Activated CD8-positive, alpha-beta T cell treated with anti-CD3 and anti-CD28 coated beads for 36 hours (primary cell): ENCODE measurements at regions not wholly inside any gene's neighbourhood (a gene's known extent, or its start where the extent isn't known, plus 50 kb on each side); places are given as distances from the start of the nearest gene placed in this dataset.

Experiments used
- ATAC-seq: fragments of 200-7000 bp; cut with Tn5 transposase; one replicate; pipeline ENCODE4 v1.10.0; 2021; ENCODE audit warnings: mild to moderate bottlenecking, moderate library complexity
- CTCF ChIA-PET: fragments of 350-600 bp; sonication (Branson Sonifier 250); formaldehyde crosslinking; loops from one replicate; lab custom pipeline; 2021; ENCODE audit warnings: antibody characterized with exemption; lab: Charles Lee
- POLR2A ChIA-PET: fragments of 350-600 bp; sonication (Branson Sonifier 250); formaldehyde crosslinking; loops from one replicate; lab custom pipeline; 2021; ENCODE audit warnings: antibody characterized with exemption; lab: Charles Lee
- DNase-seq: peaks from one replicate; pipeline ENCODE4 v3.0.0-alpha.2; 2020
- H3K27ac Mint-ChIP-seq: one replicate; pipeline ENCODE4 v1.8.0; 2021; ENCODE audit warnings: mild to moderate bottlenecking, mixed read lengths
- H3K27me3 Mint-ChIP-seq: one replicate; pipeline ENCODE4 v1.8.0; 2021; ENCODE audit warnings: mixed read lengths
- H3K36me3 Mint-ChIP-seq: one replicate; pipeline ENCODE4 v1.8.0; 2021; ENCODE audit warnings: low read depth, mixed read lengths
- H3K4me1 Mint-ChIP-seq: one replicate; pipeline ENCODE4 v1.8.0; 2021; ENCODE audit warnings: low read depth, mixed read lengths
- H3K4me3 Mint-ChIP-seq: one replicate; pipeline ENCODE4 v1.8.0; 2021; ENCODE audit warnings: mild to moderate bottlenecking, moderate library complexity, mixed read lengths
- H3K9me3 Mint-ChIP-seq: one replicate; pipeline ENCODE4 v1.8.0; 2021; ENCODE audit warnings: mixed read lengths
- intact Hi-C: fragments of 100-400 bp; cut with micrococcal nuclease; formaldehyde crosslinking; loops from one replicate; pipeline ENCODE4 v1.10.0; 2022
- TF ChIP-seq, protein P1 (sequence below): fragments of 200-600 bp; IDR thresholded peaks from one replicate; pipeline ENCODE4 v1.8.0; 2022; ENCODE audit warnings: antibody characterized with exemption, mild to moderate bottlenecking

DNA sequence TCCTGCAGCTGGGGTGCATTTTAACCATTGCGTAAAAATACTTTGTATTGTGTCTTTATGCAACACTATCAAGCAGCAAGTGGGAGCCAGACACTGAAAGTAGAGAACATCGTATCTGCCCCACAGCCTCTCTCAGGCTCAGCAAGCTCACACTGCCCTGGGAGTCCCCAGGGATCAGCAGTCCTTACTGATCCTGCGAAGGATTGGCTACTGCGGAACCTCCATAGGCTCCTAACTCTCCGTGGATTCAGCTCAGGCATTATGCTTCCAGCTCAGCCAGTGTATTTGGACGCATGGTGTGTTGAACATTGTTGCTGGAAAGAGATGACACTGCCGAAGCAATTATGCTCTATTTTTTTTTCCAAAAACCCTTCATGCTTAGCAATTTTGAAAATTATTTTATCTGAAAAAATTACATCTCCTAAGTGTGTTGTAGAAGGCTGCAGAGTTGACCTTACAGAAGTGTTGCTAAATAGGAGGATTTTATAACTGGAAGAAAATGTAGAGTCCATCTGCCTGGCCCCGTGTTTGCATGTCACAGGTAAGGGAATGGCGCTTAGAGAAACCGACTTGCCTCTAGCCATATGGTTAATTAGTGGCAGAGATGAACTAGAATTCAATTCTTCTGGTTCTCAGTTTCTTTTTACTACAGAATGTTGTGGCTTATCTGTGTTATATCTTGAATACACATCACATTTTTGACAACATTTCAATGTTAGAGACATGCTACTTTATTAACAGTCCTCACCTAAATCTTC lies 276.4 kb upstream of the COBL start:
- H3K4me3 Mint-ChIP-seq = no peak overlapping the region
- no peaks in the 10 kb centered on the region for H3K27me3 Mint-ChIP-seq
- POLR2A ChIA-PET = no interaction called here
- H3K9me3 Mint-ChIP-seq = peaks cover 5% of the 10 kb centered on the region
- intact Hi-C loops = no loop called here
- ATAC-seq (no peak), DNase-seq (no peak)
- TF ChIP-seq, protein P1, sequence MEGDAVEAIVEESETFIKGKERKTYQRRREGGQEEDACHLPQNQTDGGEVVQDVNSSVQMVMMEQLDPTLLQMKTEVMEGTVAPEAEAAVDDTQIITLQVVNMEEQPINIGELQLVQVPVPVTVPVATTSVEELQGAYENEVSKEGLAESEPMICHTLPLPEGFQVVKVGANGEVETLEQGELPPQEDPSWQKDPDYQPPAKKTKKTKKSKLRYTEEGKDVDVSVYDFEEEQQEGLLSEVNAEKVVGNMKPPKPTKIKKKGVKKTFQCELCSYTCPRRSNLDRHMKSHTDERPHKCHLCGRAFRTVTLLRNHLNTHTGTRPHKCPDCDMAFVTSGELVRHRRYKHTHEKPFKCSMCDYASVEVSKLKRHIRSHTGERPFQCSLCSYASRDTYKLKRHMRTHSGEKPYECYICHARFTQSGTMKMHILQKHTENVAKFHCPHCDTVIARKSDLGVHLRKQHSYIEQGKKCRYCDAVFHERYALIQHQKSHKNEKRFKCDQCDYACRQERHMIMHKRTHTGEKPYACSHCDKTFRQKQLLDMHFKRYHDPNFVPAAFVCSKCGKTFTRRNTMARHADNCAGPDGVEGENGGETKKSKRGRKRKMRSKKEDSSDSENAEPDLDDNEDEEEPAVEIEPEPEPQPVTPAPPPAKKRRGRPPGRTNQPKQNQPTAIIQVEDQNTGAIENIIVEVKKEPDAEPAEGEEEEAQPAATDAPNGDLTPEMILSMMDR = no peak
- H3K27ac Mint-ChIP-seq = no peak overlapping the region
- CTCF ChIA-PET = no interaction called here
- no peaks in the 10 kb centered on the region for H3K4me1 Mint-ChIP-seq
- no peaks in the 10 kb centered on the region for H3K36me3 Mint-ChIP-seq

- Mint-ChIP-seq H3K27me3 (no peaks in the 10 kb centered on the region), H3K4me1 (no peaks in the 10 kb centered on the region), H3K4me3 (no peak overlapping the region), H3K27ac (no peak overlapping the region), H3K36me3 (no peaks in the 10 kb centered on the region), H3K9me3 (no peaks in the 10 kb centered on the region)
- ChIA-PET POLR2A (no interaction called here), CTCF (no interaction called here)
- intact Hi-C loops = no loop called here
- no peak for DNase-seq
- ATAC-seq = no peak
- TF ChIP-seq, protein P1 = no peak
Measured at GRCh38 chr7:51591223-51591622, 274.6 kb upstream of the COBL start.

DNA sequence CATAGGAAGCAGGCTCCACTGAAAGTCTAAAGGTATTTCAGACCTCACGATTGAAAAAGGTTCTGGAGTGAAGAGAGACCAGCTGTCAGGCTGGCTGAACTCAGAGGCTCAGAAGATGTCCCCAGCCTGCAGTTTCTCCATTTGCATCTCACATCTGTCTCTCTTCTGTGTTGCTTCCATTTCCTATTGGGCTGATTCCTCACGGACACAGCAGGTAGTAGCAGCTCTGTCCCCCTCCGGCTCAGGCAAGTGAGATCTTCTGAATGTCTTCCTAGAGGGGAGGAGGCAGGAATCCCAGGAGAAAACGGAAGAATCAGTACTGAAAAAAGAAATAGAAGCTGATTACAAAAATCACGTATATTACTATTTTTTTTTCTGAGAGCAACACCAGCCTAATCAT lies 274.1 kb upstream of the COBL start:
- no peaks in the 10 kb centered on the region for H3K9me3 Mint-ChIP-seq
- H3K4me1 Mint-ChIP-seq = no peaks in the 10 kb centered on the region
- TF ChIP-seq, protein P1 = no peak
- no peak overlapping the region for H3K27ac Mint-ChIP-seq
- ChIA-PET POLR2A (no interaction called here), CTCF (interaction anchor here (0.7 kb wide), 1 partner anchor 241 kb away, joined by 3 read pairs; no protein-coding TSS in a partner anchor)
- no peak for DNase-seq
- ATAC-seq = no peak
- intact Hi-C loops = no loop called here
- no peak overlapping the region for H3K4me3 Mint-ChIP-seq
- H3K27me3 Mint-ChIP-seq = no peaks in the 10 kb centered on the region
- H3K36me3 Mint-ChIP-seq = no peaks in the 10 kb centered on the region

- H3K27me3 Mint-ChIP-seq = no peaks in the 10 kb centered on the region
- H3K9me3 Mint-ChIP-seq = no peaks in the 10 kb centered on the region
- TF ChIP-seq, protein P1 = no peak
- no peak for ATAC-seq
- DNase-seq = no peak
- no peak overlapping the region for H3K4me3 Mint-ChIP-seq
- H3K27ac Mint-ChIP-seq = no peak overlapping the region
- intact Hi-C loops = no loop called here
- H3K4me1 Mint-ChIP-seq = no peaks in the 10 kb centered on the region
- no peaks in the 10 kb centered on the region for H3K36me3 Mint-ChIP-seq
- ChIA-PET CTCF (no interaction called here), POLR2A (no interaction called here)
Measured at GRCh38 chr7:51589111-51589510, 272.5 kb upstream of the COBL start.

DNA sequence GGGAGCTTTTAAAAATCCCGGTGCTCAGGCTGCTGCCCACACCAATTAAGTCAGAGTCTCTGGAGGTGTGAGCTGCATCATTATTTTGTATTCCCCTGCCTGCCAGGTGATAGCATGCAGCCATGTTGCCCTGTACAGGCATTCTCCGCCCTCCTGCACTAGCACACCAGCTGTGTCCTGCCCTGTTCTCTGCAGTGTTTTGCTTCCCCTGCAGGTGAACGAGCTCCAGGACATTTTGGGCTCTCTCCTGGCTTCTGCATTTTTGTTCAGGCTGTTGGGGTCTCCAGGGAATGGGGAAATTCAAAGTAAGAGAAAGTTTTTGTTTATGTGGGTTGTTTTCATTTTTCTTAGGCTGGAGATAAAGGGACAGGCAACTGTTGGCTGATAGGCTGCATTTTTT lies 271.0 kb upstream of the COBL start:
- POLR2A ChIA-PET = no interaction called here
- Mint-ChIP-seq H3K27me3 (no peaks in the 10 kb centered on the region), H3K4me3 (no peak overlapping the region), H3K36me3 (no peaks in the 10 kb centered on the region), H3K27ac (no peak overlapping the region), H3K4me1 (no peaks in the 10 kb centered on the region), H3K9me3 (no peaks in the 10 kb centered on the region)
- TF ChIP-seq, protein P1 = no peak
- DNase-seq = no peak
- intact Hi-C loops = no loop called here
- no peak for ATAC-seq
- CTCF ChIA-PET = no interaction called here
